Colonic mucosa (tissue), 4 donors: ENCODE measurements at regions not wholly inside any gene's neighbourhood (a gene's known extent, or its start where the extent isn't known, plus 50 kb on each side); places are given as distances from the start of the nearest gene placed in this dataset.

Source experiments
- DNase-seq: peaks from one replicate; pipeline ENCODE4 v3.0.0-alpha.2; 2020
- H3K27ac ChIP-seq: fragments of 200-600 bp; one replicate; pipeline ENCODE4 v1.8.0; 2021
- H3K27me3 ChIP-seq: fragments of 200-600 bp; one replicate; pipeline ENCODE4 v1.8.0; 2021
- H3K36me3 ChIP-seq: fragments of 200-600 bp; one replicate; pipeline ENCODE4 v1.8.0; 2021
- H3K4me1 ChIP-seq: fragments of 200-600 bp; one replicate; pipeline ENCODE4 v1.8.0; 2021; ENCODE audit warnings: mild to moderate bottlenecking
- H3K4me3 ChIP-seq: fragments of 200-600 bp; one replicate; pipeline ENCODE4 v1.8.0; 2021
- H3K9ac ChIP-seq, 2 donors: one replicate each; pipeline ENCODE4 v1.7.0; 2013; ENCODE audit warnings: control low read depth in 2 of 2, low read depth in 2 of 2, low read length in 2 of 2
- H3K9me3 ChIP-seq: fragments of 200-600 bp; one replicate; pipeline ENCODE4 v1.8.0; 2021
- CTCF ChIP-seq: fragments of 200-600 bp; IDR thresholded peaks from one replicate; pipeline ENCODE4 v1.8.0; 2022; ENCODE audit warnings: antibody characterized with exemption, mild to moderate bottlenecking
- intact Hi-C: fragments of 100-400 bp; cut with DNase I; formaldehyde crosslinking; loops from one replicate; pipeline ENCODE4 v1.14.1; 2022
- donor health status: healthy.
- donor health status: DM: no; HTN: no; CAD: no.
- donor health status: DM: no; HTN: no; CAD: no.

DNA sequence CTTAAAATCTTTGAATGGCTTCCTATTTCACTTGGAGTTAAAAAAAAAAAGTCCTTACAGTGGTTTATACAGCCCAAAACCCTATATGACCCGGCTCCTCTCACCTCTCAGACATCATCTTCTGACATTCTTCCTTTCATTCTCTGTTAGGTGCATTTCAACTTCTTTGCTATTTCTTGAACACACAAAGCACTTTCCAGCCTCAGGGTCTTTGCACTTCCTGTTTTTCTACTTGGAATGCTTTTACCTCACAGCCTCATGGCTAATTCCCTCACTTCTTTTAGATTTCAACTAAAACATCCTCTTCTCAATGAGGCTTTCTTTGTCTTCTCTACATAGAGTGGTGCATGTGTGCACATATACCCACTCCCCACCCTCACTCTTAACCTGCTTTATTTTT lies 91.0 kb upstream of the MB21D2 start:
- Histone ChIP-seq H3K4me1 (no peaks in the 10 kb centered on the region), H3K9me3 (no peaks in the 10 kb centered on the region), H3K27me3 (no peaks in the 10 kb centered on the region), H3K9ac (no peak overlapping the region), H3K36me3 (no peaks in the 10 kb centered on the region), H3K4me3 (no peak overlapping the region), H3K27ac (no peak overlapping the region)
- TF ChIP-seq CTCF = no peak
- intact Hi-C loops = no loop called here
- no peak for DNase-seq

DNA sequence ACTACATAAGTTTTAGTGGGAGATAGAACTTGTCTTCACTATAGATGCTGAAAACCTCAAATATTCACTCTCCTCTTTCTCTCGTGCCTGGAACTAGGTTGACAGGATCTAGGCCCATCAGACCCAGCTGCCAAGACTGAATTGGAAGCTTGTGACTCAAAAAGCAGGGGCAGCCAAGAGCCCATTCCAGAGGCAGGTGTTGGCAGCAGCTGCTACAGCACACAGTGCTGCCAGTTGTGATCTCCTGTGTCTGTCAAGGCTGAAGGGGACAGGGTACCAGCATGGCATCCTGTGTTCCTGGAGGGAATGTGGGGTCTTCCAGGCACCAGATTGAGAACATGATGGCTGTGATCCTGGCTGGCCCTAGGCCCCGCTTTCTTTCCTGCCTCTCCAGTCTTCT lies 92.5 kb upstream of the MB21D2 start:
- Histone ChIP-seq H3K36me3 (no peaks in the 10 kb centered on the region), H3K9ac (no peak overlapping the region), H3K9me3 (no peaks in the 10 kb centered on the region), H3K27ac (no peak overlapping the region), H3K4me3 (no peak overlapping the region), H3K27me3 (no peaks in the 10 kb centered on the region), H3K4me1 (no peaks in the 10 kb centered on the region)
- DNase-seq = no peak
- TF ChIP-seq CTCF = no peak
- intact Hi-C loops = no loop called here

DNA sequence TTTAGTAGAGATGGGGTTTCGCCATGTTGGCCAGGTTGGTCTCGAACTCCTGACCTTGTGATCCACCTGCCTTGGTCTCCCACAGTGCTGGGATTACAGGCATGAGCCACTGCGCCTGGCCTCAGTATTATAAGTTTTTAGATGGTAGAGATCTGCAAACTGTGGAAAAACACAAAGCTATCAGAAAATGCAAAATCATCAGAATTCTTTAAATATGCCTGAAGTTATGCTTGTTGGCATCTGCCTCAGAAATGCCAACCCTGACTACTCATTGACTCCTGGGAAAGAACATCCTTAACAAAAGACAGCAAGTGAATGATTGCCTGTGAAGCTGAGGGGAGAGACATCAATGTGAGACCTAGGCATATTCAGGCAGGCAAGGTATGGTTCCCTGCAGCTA lies 94.3 kb upstream of the MB21D2 start:
- Histone ChIP-seq H3K9ac (no peak overlapping the region), H3K4me3 (no peak overlapping the region), H3K27ac (no peak overlapping the region), H3K27me3 (no peaks in the 10 kb centered on the region), H3K36me3 (no peaks in the 10 kb centered on the region), H3K4me1 (no peaks in the 10 kb centered on the region), H3K9me3 (no peaks in the 10 kb centered on the region)
- DNase-seq = no peak
- TF ChIP-seq CTCF = no peak
- intact Hi-C loops = no loop called here

GRCh38 chr3:193014902-193015301 lies 97.2 kb upstream of the MB21D2 start:
- Histone ChIP-seq H3K4me3 (no peak overlapping the region), H3K9ac (no peak overlapping the region), H3K4me1 (no peaks in the 10 kb centered on the region), H3K9me3 (no peaks in the 10 kb centered on the region), H3K36me3 (no peaks in the 10 kb centered on the region), H3K27ac (no peak overlapping the region), H3K27me3 (no peaks in the 10 kb centered on the region)
- TF ChIP-seq CTCF = no peak
- intact Hi-C loops = no loop called here
- no peak for DNase-seq

DNA sequence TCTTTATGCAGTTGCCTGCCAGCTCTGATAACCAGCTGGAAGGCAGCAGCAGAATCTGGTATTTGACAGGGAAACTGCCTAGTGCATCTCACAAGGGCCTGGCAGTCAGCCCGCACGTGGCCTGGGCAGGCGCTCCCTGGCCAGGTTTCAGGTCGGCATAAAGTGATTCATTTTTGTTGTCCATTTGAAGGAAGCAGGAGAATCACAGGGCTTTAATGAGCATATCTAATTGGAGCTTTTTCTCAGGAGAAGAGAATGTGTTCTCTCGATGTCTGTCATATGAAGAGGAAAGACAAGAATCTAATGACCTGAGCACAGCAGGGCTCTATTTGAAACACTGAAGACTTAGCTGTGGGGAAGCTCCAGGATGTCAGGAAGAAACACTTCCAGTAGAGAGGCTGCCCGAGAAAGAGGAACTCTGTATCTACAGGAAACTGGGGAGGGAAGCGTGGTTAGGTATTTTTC lies 98.8 kb upstream of the MB21D2 start:
- TF ChIP-seq CTCF = no peak
- no peaks in the 10 kb centered on the region for H3K36me3 ChIP-seq
- no peak for DNase-seq
- no peak overlapping the region for H3K4me3 ChIP-seq
- no peaks in the 10 kb centered on the region for H3K4me1 ChIP-seq
- no peaks in the 10 kb centered on the region for H3K9me3 ChIP-seq
- no peaks in the 10 kb centered on the region for H3K27me3 ChIP-seq
- H3K27ac ChIP-seq = no peak overlapping the region
- intact Hi-C loops = no loop called here
- H3K9ac ChIP-seq = no peak overlapping the region

GRCh38 chr3:193021506-193022010 lies 103.9 kb upstream of the MB21D2 start:
- Histone ChIP-seq H3K4me3 (no peak overlapping the region), H3K27me3 (no peaks in the 10 kb centered on the region), H3K4me1 (no peaks in the 10 kb centered on the region), H3K9ac (no peak overlapping the region), H3K27ac (no peak overlapping the region), H3K9me3 (no peaks in the 10 kb centered on the region), H3K36me3 (no peaks in the 10 kb centered on the region)
- intact Hi-C loops = no loop called here
- no peak for TF ChIP-seq CTCF
- no peak for DNase-seq
